Neural crest cell (in vitro differentiated cells): ENCODE measurements at regions not wholly inside any gene's neighbourhood (a gene's known extent, or its start where the extent isn't known, plus 50 kb on each side); places are given as distances from the start of the nearest gene placed in this dataset.

Experiments
- DNase-seq: peaks from one replicate; pipeline ENCODE4 v3.0.0; 2021; ENCODE audit warnings: low read depth, mixed read lengths, low spot score
- H3K27ac Mint-ChIP-seq: one replicate; pipeline ENCODE4 v1.8.0; 2021; ENCODE audit warnings: mild to moderate bottlenecking, mixed read lengths; ENCODE audit not compliant: unreplicated experiment
- H3K27me3 Mint-ChIP-seq: 2 replicates; pipeline ENCODE4 v1.8.0; 2021; ENCODE audit warnings: low read depth, mild to moderate bottlenecking, mixed read lengths
- H3K36me3 Mint-ChIP-seq: 2 replicates; pipeline ENCODE4 v1.8.0; 2021; ENCODE audit warnings: low read depth, mild to moderate bottlenecking, mixed read lengths
- H3K4me1 Mint-ChIP-seq: 2 replicates; pipeline ENCODE4 v1.8.0; 2021; ENCODE audit warnings: mixed read lengths
- H3K4me3 Mint-ChIP-seq: one replicate; pipeline ENCODE4 v1.8.0; 2021; ENCODE audit warnings: mild to moderate bottlenecking, mixed read lengths
- H3K9me3 Mint-ChIP-seq: 2 replicates; pipeline ENCODE4 v1.8.0; 2021; ENCODE audit warnings: mixed read lengths
- TF ChIP-seq, protein P1 (sequence below): fragments of 200-600 bp; sonication (generic); conservative IDR thresholded peaks from 2 replicates; pipeline ENCODE4 v1.5.0; 2021; ENCODE audit warnings: antibody characterized with exemption, mild to moderate bottlenecking

DNA sequence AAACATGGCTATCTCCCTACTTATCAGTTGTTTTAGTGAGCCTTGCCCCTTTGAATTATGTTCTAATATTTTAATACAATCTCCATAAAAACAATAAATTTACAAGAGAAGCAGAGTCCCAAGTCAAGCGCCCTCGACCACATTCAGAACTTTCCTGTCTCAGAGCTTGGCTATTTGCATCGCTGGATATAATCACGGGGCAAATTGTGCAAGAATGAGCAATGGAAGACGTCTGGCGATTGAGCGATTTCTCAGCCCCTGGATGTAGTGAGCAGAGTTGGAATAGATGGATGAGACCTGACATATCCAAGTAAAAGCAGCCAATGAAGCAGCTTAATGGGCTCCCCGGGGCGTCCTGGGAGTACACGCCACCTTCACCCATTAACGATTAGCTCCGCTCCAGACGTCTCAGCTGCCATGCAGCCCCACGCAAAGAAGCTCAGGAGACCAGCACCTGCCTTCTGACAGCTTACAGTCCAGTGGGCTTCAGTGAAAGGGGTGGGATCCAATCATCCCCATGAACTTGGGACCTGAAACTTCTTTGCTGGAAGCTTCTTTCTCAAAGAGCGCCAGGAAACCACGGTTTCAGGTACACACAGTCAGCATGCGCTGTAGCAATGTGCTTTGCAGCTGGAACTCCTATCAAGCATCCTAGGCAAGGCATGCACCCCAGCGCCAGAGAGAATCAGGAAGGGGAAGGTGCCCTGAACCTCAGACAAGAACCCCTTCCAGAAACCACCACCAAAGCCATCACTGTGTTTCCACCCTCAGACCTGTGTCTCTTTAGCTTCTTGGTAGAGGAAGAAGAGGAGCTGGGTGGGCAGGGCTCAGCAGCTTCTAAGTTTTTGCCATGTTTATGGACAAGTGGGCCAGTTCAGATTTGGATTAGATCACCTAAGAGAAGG lies 92.0 kb upstream of the IRX4 start:
- peaks cover 7% of the 10 kb centered on the region for H3K4me1 Mint-ChIP-seq
- no peak overlapping the region for H3K4me3 Mint-ChIP-seq
- no peak overlapping the region for H3K27ac Mint-ChIP-seq
- DNase-seq: no peak
- peaks cover 2% of the 10 kb centered on the region for H3K36me3 Mint-ChIP-seq
- H3K9me3 Mint-ChIP-seq: peaks cover 4% of the 10 kb centered on the region
- TF ChIP-seq, protein P1, sequence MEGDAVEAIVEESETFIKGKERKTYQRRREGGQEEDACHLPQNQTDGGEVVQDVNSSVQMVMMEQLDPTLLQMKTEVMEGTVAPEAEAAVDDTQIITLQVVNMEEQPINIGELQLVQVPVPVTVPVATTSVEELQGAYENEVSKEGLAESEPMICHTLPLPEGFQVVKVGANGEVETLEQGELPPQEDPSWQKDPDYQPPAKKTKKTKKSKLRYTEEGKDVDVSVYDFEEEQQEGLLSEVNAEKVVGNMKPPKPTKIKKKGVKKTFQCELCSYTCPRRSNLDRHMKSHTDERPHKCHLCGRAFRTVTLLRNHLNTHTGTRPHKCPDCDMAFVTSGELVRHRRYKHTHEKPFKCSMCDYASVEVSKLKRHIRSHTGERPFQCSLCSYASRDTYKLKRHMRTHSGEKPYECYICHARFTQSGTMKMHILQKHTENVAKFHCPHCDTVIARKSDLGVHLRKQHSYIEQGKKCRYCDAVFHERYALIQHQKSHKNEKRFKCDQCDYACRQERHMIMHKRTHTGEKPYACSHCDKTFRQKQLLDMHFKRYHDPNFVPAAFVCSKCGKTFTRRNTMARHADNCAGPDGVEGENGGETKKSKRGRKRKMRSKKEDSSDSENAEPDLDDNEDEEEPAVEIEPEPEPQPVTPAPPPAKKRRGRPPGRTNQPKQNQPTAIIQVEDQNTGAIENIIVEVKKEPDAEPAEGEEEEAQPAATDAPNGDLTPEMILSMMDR: no peak
- peaks cover 43% of the 10 kb centered on the region for H3K27me3 Mint-ChIP-seq

DNA sequence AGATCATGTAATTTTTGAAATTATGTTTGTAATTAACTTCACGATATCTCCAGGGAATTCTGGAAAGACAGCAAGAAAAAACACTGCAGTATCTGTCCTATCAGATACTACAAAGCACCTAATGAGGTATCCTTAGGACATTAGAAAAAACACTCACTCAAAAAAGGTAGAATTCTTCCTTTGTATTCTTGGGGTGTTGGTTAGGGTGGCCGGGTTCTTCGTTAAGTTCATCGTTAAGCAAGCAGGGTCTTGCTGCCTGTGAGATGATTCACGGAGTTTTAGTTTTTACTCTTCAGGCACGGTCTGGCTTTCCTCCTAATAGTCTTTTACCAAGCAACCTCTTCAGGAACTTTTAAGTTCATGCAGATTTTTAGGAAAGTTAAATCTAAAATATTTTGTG lies 91.4 kb upstream of the IRX4 start:
- no peak overlapping the region for H3K27ac Mint-ChIP-seq
- peaks cover 4% of the 10 kb centered on the region for H3K9me3 Mint-ChIP-seq
- H3K4me3 Mint-ChIP-seq: no peak overlapping the region
- TF ChIP-seq, protein P1: no peak
- peaks cover 43% of the 10 kb centered on the region for H3K27me3 Mint-ChIP-seq
- DNase-seq: no peak
- no peaks in the 10 kb centered on the region for H3K36me3 Mint-ChIP-seq
- peaks cover 7% of the 10 kb centered on the region for H3K4me1 Mint-ChIP-seq

DNA sequence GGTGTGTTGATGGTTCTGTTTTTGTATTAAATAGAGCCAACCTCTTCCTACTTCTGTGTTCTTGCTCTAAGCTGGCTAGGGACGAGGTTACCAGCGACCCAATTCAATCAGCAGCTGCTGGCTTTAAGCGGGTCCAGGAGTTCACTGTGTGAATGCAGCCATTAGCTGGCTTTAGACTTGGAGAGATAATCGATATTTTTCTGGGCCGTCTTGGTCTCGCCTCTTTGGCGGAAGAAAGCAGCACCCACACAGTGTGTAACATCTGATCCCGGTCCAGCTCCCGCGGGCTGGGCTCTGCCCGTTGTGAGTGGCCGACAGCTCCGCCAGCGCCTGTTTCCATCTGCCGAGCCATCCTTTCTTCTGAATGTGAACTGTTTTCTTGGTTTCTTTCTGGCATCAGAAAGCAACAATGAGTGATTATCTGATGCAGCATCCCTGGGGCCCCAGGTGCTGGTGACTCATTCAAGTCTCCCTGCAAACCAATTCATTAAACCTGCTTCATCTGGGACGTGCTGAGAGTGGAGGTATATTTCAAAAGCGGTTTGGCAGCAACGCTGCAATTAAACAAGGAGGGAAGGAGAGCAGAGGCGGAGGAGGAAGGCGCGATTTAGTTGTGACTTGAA lies 90.8 kb upstream of the IRX4 start:
- H3K36me3 Mint-ChIP-seq: no peaks in the 10 kb centered on the region
- H3K27me3 Mint-ChIP-seq: peaks cover 43% of the 10 kb centered on the region
- H3K27ac Mint-ChIP-seq: peak overlapping the region; percentile 3
- TF ChIP-seq, protein P1: no peak
- H3K4me1 Mint-ChIP-seq: peaks cover 7% of the 10 kb centered on the region
- no peak for DNase-seq
- H3K9me3 Mint-ChIP-seq: peaks cover 4% of the 10 kb centered on the region
- H3K4me3 Mint-ChIP-seq: no peak overlapping the region

DNA sequence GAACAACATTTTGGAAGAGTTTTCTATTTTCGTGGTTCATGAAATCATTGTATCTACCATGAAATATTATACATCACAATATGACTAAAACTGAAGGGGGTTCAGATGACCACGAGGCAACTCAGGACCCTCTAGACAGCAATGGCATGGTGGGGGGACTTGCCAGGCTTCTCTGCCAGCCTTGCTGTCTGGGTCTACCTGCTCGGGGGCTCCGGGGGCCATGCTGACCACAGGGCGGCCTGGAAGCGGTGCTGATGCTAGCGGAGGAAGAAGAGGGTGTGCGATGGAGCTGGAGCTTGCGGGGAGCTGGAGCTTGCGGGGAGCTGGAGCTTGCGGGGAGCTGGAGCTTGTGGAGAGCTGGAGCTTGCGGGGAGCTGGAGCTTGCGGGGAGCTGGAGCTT lies 89.2 kb upstream of the IRX4 start:
- TF ChIP-seq, protein P1: no peak
- H3K4me3 Mint-ChIP-seq: no peak overlapping the region
- H3K27ac Mint-ChIP-seq: no peak overlapping the region
- peaks cover 7% of the 10 kb centered on the region for H3K4me1 Mint-ChIP-seq
- peaks cover 46% of the 10 kb centered on the region for H3K27me3 Mint-ChIP-seq
- no peaks in the 10 kb centered on the region for H3K36me3 Mint-ChIP-seq
- no peaks in the 10 kb centered on the region for H3K9me3 Mint-ChIP-seq
- DNase-seq: no peak

DNA sequence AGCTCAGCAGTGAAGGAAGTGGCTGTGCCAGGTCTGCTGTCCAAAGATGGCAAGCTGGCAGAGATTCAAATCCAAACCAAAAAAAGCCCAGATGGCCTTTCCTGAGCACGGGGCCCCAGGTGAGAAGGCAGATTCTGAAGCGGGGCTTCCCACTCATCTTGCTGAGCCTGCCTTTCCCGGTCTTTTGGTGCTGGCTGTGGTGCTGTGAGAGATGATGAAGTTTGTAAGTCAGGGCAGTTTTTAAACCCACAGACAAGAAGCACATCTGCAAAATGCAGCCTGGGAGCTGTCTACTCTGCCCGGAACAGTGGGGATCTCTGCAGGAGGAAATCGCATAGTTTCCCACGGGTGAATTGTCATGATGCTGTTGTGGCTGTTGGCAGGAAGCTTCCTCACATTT lies 85.0 kb upstream of the IRX4 start:
- Mint-ChIP-seq H3K36me3 (no peaks in the 10 kb centered on the region), H3K27ac (no peak overlapping the region), H3K9me3 (no peaks in the 10 kb centered on the region), H3K4me3 (no peak overlapping the region), H3K27me3 (peaks cover 16% of the 10 kb centered on the region), H3K4me1 (no peaks in the 10 kb centered on the region)
- TF ChIP-seq, protein P1: no peak
- DNase-seq: no peak
